GM18502 (cell line): ENCODE measurements at regions not wholly inside any gene's neighbourhood (a gene's known extent, or its start where the extent isn't known, plus 50 kb on each side); places are given as distances from the start of the nearest gene placed in this dataset.

Experiments used
- ATAC-seq: cut with Tn5 transposase; IDR thresholded peaks from one replicate; pipeline ENCODE4 v1.9.1; 2021; ENCODE audit warnings: mild to moderate bottlenecking; ENCODE audit not compliant: unreplicated experiment, poor library complexity

DNA sequence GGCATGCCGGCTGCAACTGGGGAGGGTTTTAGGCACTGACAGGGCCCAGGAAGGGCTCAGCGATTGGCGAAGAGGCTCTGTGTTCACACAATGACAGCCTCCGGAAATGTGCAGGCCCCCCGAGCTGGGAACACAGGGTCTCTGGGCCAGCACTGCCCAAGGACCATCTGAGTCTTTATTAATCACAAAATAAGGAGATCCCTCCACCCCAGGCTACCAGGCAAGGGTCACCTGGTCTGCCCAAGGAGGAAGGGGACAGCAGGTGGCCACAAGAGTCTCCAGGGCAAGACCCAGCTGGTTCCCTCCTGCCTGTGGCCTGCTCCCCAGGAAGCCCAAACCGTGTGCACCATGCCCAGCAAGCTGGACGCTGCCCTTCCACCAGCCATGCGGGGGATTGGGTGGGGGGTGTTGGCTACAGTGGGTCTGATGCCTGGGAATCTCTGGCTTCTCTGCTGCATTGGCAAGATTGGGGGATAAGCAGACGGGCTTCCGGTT lies 52.1 kb upstream of the TNRC6C start:
- no peak for ATAC-seq

DNA sequence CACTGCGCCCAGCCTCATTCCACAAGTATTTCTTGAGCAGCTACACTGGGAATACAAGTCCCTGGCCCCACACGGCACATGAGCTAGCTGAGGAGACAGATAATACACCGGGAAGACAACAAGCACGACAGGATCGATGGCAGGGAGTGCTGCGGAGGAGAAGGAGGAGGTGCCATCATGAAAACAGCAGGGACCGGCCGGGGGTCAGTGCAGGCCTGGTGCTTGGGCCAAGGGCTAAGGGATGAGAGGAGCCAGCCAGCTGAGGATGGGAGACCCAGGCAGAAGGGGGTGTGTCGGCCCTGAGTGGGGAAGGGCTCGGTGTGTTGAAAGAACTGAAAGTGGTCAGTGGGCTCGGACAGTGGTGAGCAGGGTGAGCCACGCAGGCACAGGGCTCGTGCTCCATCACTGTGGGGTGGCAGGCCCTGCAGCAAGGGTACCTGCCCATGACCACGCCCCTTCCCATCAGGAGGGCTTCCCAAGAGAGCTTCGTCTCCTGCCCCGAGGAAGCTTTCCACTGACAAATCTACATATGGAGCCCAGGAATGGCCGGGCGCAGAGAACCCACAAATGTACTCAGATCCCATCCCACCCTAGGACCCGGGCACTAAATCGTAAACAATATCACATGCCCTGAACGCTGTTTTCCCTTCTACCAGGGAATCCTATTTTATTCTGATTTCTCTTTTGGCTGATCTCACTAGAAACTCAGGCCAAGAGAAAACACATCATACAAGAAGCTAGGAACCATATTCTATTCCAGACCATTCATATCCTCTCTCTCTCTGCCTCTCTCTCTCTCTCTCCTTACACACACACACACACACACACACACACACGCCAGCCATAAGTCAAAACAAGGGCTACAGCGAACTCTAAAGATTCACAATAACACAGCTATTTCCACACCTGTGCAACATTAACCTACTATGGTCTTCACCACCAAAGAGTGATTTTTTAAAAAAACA lies 50.7 kb upstream of the TNRC6C start:
- no peak for ATAC-seq

DNA sequence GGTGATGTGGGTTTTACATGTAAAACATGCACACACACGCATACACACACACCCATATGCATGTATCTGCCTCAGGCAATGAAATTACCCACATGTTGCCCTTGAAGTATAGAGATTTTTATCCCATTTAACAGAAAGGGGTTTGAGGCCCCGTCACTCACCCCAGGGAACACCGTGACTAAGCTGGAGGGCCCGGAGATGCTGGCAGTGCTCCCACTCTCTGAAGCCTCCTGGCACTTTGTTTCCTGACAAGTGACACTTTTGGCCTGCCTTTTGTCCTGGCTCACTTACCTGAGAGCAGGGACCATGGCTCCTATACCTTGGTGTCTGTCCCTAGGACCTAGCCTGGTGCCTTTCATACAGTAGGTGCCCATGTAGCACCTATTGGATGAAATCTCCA lies 50.0 kb upstream of the TNRC6C start:
- no peak for ATAC-seq
